ENCODE measurements at regions not wholly inside any gene's neighbourhood (a gene's known extent, or its start where the extent isn't known, plus 50 kb on each side); places are given as distances from the start of the nearest gene placed in this dataset.

DNA sequence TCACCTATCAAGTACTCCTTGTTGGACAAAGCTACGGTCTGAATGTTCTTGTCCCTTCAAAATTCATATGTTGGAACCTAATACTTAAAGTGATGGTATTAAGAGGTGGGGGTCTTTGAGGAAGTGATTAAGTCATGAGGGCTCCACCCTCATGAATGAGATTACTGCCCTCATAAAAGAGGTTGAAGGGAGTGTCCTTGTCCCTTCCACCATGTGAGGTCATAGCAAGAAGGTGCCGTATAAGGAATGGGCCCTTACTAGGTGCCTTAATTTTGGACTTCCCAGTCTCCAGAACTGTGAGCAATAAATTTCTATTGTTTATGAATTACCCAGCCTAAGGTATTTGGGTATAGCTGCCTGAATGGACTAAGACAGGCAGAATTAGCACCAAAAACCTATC is 191.1 kb upstream of the NUDT4 start:
- Histone ChIP-seq H4K20me1 (replicated peaks; ENCODE audit: insufficient read depth) (no peaks in the 10 kb centered on the region), H3K27me3 (ENCODE audit: insufficient read depth) (no peaks in the 10 kb centered on the region), H3K4me1 (ENCODE audit: insufficient read depth) (no peaks in the 10 kb centered on the region), H3F3A (replicated peaks; ENCODE audit: low read depth) (no peaks in the 10 kb centered on the region), H3K4me2 (no peak overlapping the region), H3K4me3 (no peak overlapping the region), H2AFZ (no peak overlapping the region), H3K9me2 (ENCODE audit: insufficient read depth) (no peaks in the 10 kb centered on the region), H3K79me2 (replicated peaks; ENCODE audit: insufficient read depth) (no peaks in the 10 kb centered on the region), H3K36me3 (ENCODE audit: insufficient read depth) (no peaks in the 10 kb centered on the region), H3K27ac (ENCODE audit: low read depth) (no peak overlapping the region)
- ATAC-seq, result no peak
- Mint-ChIP-seq H3K4me3 (no peak overlapping the region), H3K36me3 (ENCODE audit: low read depth) (no peaks in the 10 kb centered on the region), H3K9me3 (no peaks in the 10 kb centered on the region; the same call in 2 of the 3 replicates), H3K27ac (no peak overlapping the region), H3K4me1 (no peaks in the 10 kb centered on the region), H3K27me3 (ENCODE audit: insufficient read depth, low read depth, poor library complexity) (peaks cover 8% of the 10 kb centered on the region)
- TF ChIP-seq NANOG (IDR thresholded peaks at IDR 0.05; ENCODE audit: borderline replicate concordance), result no peak
- TF ChIP-seq STAT1 (IDR thresholded peaks at IDR 0.05; ENCODE audit: unreplicated experiment), result no peak
- TF ChIP-seq EZH2phosphoT487 (IDR thresholded peaks at IDR 0.05; ENCODE audit: unreplicated experiment), result no peak
- TF ChIP-seq, protein P1, sequence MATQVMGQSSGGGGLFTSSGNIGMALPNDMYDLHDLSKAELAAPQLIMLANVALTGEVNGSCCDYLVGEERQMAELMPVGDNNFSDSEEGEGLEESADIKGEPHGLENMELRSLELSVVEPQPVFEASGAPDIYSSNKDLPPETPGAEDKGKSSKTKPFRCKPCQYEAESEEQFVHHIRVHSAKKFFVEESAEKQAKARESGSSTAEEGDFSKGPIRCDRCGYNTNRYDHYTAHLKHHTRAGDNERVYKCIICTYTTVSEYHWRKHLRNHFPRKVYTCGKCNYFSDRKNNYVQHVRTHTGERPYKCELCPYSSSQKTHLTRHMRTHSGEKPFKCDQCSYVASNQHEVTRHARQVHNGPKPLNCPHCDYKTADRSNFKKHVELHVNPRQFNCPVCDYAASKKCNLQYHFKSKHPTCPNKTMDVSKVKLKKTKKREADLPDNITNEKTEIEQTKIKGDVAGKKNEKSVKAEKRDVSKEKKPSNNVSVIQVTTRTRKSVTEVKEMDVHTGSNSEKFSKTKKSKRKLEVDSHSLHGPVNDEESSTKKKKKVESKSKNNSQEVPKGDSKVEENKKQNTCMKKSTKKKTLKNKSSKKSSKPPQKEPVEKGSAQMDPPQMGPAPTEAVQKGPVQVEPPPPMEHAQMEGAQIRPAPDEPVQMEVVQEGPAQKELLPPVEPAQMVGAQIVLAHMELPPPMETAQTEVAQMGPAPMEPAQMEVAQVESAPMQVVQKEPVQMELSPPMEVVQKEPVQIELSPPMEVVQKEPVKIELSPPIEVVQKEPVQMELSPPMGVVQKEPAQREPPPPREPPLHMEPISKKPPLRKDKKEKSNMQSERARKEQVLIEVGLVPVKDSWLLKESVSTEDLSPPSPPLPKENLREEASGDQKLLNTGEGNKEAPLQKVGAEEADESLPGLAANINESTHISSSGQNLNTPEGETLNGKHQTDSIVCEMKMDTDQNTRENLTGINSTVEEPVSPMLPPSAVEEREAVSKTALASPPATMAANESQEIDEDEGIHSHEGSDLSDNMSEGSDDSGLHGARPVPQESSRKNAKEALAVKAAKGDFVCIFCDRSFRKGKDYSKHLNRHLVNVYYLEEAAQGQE (IDR thresholded peaks at IDR 0.05; ENCODE audit: unreplicated experiment), result no peak
- TF ChIP-seq JUNB (IDR thresholded peaks at IDR 0.05; ENCODE audit: unreplicated experiment), result no peak
- TF ChIP-seq, protein P2, sequence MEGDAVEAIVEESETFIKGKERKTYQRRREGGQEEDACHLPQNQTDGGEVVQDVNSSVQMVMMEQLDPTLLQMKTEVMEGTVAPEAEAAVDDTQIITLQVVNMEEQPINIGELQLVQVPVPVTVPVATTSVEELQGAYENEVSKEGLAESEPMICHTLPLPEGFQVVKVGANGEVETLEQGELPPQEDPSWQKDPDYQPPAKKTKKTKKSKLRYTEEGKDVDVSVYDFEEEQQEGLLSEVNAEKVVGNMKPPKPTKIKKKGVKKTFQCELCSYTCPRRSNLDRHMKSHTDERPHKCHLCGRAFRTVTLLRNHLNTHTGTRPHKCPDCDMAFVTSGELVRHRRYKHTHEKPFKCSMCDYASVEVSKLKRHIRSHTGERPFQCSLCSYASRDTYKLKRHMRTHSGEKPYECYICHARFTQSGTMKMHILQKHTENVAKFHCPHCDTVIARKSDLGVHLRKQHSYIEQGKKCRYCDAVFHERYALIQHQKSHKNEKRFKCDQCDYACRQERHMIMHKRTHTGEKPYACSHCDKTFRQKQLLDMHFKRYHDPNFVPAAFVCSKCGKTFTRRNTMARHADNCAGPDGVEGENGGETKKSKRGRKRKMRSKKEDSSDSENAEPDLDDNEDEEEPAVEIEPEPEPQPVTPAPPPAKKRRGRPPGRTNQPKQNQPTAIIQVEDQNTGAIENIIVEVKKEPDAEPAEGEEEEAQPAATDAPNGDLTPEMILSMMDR (conservative IDR thresholded peaks at IDR 0.05; ENCODE audit: low read depth in 2 of 2), result no peak
- TF ChIP-seq, protein P3, sequence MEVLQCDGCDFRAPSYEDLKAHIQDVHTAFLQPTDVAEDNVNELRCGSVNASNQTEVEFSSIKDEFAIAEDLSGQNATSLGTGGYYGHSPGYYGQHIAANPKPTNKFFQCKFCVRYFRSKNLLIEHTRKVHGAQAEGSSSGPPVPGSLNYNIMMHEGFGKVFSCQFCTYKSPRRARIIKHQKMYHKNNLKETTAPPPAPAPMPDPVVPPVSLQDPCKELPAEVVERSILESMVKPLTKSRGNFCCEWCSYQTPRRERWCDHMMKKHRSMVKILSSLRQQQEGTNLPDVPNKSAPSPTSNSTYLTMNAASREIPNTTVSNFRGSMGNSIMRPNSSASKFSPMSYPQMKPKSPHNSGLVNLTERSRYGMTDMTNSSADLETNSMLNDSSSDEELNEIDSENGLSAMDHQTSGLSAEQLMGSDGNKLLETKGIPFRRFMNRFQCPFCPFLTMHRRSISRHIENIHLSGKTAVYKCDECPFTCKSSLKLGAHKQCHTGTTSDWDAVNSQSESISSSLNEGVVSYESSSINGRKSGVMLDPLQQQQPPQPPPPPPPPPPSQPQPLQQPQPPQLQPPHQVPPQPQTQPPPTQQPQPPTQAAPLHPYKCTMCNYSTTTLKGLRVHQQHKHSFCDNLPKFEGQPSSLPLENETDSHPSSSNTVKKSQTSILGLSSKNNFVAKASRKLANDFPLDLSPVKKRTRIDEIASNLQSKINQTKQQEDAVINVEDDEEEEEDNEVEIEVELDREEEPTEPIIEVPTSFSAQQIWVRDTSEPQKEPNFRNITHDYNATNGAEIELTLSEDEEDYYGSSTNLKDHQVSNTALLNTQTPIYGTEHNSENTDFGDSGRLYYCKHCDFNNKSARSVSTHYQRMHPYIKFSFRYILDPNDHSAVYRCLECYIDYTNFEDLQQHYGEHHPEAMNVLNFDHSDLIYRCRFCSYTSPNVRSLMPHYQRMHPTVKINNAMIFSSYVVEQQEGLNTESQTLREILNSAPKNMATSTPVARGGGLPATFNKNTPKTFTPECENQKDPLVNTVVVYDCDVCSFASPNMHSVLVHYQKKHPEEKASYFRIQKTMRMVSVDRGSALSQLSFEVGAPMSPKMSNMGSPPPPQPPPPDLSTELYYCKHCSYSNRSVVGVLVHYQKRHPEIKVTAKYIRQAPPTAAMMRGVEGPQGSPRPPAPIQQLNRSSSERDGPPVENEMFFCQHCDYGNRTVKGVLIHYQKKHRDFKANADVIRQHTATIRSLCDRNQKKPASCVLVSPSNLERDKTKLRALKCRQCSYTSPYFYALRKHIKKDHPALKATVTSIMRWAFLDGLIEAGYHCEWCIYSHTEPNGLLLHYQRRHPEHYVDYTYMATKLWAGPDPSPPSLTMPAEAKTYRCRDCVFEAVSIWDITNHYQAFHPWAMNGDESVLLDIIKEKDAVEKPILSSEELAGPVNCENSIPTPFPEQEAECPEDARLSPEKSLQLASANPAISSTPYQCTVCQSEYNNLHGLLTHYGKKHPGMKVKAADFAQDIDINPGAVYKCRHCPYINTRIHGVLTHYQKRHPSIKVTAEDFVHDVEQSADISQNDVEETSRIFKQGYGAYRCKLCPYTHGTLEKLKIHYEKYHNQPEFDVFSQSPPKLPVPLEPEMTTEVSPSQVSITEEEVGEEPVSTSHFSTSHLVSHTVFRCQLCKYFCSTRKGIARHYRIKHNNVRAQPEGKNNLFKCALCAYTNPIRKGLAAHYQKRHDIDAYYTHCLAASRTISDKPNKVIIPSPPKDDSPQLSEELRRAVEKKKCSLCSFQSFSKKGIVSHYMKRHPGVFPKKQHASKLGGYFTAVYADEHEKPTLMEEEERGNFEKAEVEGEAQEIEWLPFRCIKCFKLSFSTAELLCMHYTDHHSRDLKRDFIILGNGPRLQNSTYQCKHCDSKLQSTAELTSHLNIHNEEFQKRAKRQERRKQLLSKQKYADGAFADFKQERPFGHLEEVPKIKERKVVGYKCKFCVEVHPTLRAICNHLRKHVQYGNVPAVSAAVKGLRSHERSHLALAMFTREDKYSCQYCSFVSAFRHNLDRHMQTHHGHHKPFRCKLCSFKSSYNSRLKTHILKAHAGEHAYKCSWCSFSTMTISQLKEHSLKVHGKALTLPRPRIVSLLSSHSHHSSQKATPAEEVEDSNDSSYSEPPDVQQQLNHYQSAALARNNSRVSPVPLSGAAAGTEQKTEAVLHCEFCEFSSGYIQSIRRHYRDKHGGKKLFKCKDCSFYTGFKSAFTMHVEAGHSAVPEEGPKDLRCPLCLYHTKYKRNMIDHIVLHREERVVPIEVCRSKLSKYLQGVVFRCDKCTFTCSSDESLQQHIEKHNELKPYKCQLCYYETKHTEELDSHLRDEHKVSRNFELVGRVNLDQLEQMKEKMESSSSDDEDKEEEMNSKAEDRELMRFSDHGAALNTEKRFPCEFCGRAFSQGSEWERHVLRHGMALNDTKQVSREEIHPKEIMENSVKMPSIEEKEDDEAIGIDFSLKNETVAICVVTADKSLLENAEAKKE (CRISPR knock-in tag; IDR thresholded peaks at IDR 0.05), result no peak
- no peak for DNase-seq (ENCODE audit: low spot score)
